GM23338 (cell line): ENCODE measurements at regions not wholly inside any gene's neighbourhood (a gene's known extent, or its start where the extent isn't known, plus 50 kb on each side); places are given as distances from the start of the nearest gene placed in this dataset.

Source experiments
- ATAC-seq: fragments of 200-7000 bp; cut with Tn5 transposase; 3 replicates; pipeline ENCODE4 v1.9.1; 2020
- DNase-seq: peaks from one replicate; pipeline ENCODE4 v3.0.0-alpha.2; 2015; ENCODE audit warnings: low spot score
- H2AFZ ChIP-seq: fragments of 200-600 bp; sonication (generic); 2 replicates; pipeline ENCODE4 v1.8.0; 2016; ENCODE audit warnings: antibody characterized with exemption, mild to moderate bottlenecking, moderate library complexity
- H3F3A ChIP-seq: fragments of 200-600 bp; sonication (generic); replicated peaks from 2 replicates; pipeline ENCODE4 v1.8.0; 2017; ENCODE audit warnings: antibody characterized with exemption, mixed run types, low read depth
- H3K27ac ChIP-seq: fragments of 200-600 bp; sonication (generic); 2 replicates; pipeline ENCODE4 v1.6.1; 2016; ENCODE audit warnings: low read depth
- H3K27me3 ChIP-seq: fragments of 200-600 bp; sonication (generic); 2 replicates; pipeline ENCODE4 v1.8.0; 2016; ENCODE audit warnings: mild to moderate bottlenecking, mixed run types, moderate library complexity; ENCODE audit not compliant: insufficient read depth
- H3K36me3 ChIP-seq: fragments of 200-600 bp; sonication (generic); 2 replicates; pipeline ENCODE4 v1.8.0; 2016; ENCODE audit warnings: mild to moderate bottlenecking; ENCODE audit not compliant: insufficient read depth
- H3K4me1 ChIP-seq: fragments of 200-600 bp; sonication (generic); 2 replicates; pipeline ENCODE4 v1.8.0; 2016; ENCODE audit warnings: mild to moderate bottlenecking, moderate library complexity; ENCODE audit not compliant: insufficient read depth
- H3K4me2 ChIP-seq: fragments of 200-600 bp; sonication (generic); 2 replicates; pipeline ENCODE4 v1.7.1; 2017; ENCODE audit warnings: mixed run types
- H3K4me3 ChIP-seq: fragments of 200-600 bp; sonication (generic); 2 replicates; pipeline ENCODE4 v1.6.1; 2016; ENCODE audit warnings: mixed run types
- H3K79me2 ChIP-seq: fragments of 200-600 bp; sonication (generic); replicated peaks from 2 replicates; pipeline ENCODE4 v1.8.0; 2017; ENCODE audit warnings: mild to moderate bottlenecking; ENCODE audit not compliant: insufficient read depth
- H3K9me2 ChIP-seq: fragments of 200-600 bp; sonication (generic); 2 replicates; pipeline ENCODE4 v1.8.0; 2017; ENCODE audit not compliant: insufficient read depth
- H4K20me1 ChIP-seq: fragments of 200-600 bp; sonication (generic); replicated peaks from 2 replicates; pipeline ENCODE4 v1.8.0; 2017; ENCODE audit warnings: mild to moderate bottlenecking; ENCODE audit not compliant: insufficient read depth
- H3K27ac Mint-ChIP-seq: 2 replicates; pipeline ENCODE4 v1.8.0; 2020; ENCODE audit warnings: inconsistent platforms, mild to moderate bottlenecking, moderate library complexity, mixed read lengths
- H3K27me3 Mint-ChIP-seq: 3 replicates; pipeline ENCODE4 v1.8.0; 2022; ENCODE audit warnings: low read depth, mild to moderate bottlenecking, moderate library complexity, mixed read lengths, inconsistent platforms; ENCODE audit not compliant: insufficient read depth, poor library complexity
- H3K36me3 Mint-ChIP-seq: 3 replicates; pipeline ENCODE4 v1.8.0; 2021; ENCODE audit warnings: low read depth, mild to moderate bottlenecking, inconsistent platforms, moderate library complexity, mixed read lengths
- H3K4me1 Mint-ChIP-seq: 3 replicates; pipeline ENCODE4 v1.8.0; 2020; ENCODE audit warnings: mild to moderate bottlenecking, inconsistent platforms, mixed read lengths
- H3K4me3 Mint-ChIP-seq: 3 replicates; pipeline ENCODE4 v1.8.0; 2021; ENCODE audit warnings: moderate library complexity, mild to moderate bottlenecking, inconsistent platforms, mixed read lengths
- H3K9me3 Mint-ChIP-seq: 3 replicates; pipeline ENCODE4 v1.8.0; 2020; ENCODE audit warnings: moderate library complexity, mild to moderate bottlenecking, inconsistent platforms, mixed read lengths
- CREB1 ChIP-seq: fragments of 250-450 bp; sonication (Bioruptor Pico); IDR thresholded peaks from 2 replicates; pipeline ENCODE4 v1.5.0; 2020; ENCODE audit warnings: low read depth, mild to moderate bottlenecking, moderate library complexity
- CTCF ChIP-seq, 2 experiments: fragments of 200-600 bp in 1 of 2; sonication (generic) in 1 of 2; conservative IDR thresholded peaks; 2 replicates each; pipeline versions ENCODE4 v1.5.1 to v1.6.1; 2016 to 2017; ENCODE audit warnings: antibody characterized with exemption in 2 of 2, low read depth in 2 of 2, mild to moderate bottlenecking in 2 of 2, moderate library complexity in 1 of 2
- ETS1 ChIP-seq: IDR thresholded peaks from 2 replicates; pipeline ENCODE4 v1.6.1; 2016; ENCODE audit warnings: antibody characterized with exemption
- EZH2 ChIP-seq: fragments of 200-600 bp; sonication (generic); IDR thresholded peaks from one replicate; pipeline ENCODE4 v1.8.0; 2017; ENCODE audit warnings: antibody characterized with exemption, mild to moderate bottlenecking, low read depth; ENCODE audit not compliant: unreplicated experiment
- EZH2phosphoT487 ChIP-seq: fragments of 200-600 bp; sonication (generic); IDR thresholded peaks from one replicate; pipeline ENCODE4 v1.8.1; 2018; ENCODE audit warnings: antibody characterized with exemption; ENCODE audit not compliant: unreplicated experiment
- JUNB ChIP-seq: IDR thresholded peaks from one replicate; pipeline ENCODE4 v1.6.1; 2016; ENCODE audit warnings: antibody characterized with exemption; ENCODE audit not compliant: unreplicated experiment
- NANOG ChIP-seq: IDR thresholded peaks from 2 replicates; pipeline ENCODE4 v1.6.1; 2016; ENCODE audit warnings: antibody characterized with exemption, borderline replicate concordance
- POLR2AphosphoS5 ChIP-seq: IDR thresholded peaks from 2 replicates; pipeline ENCODE4 v1.6.1; 2016; ENCODE audit warnings: antibody characterized with exemption, low read depth
- REST ChIP-seq: IDR thresholded peaks from one replicate; pipeline ENCODE4 v1.6.1; 2018; ENCODE audit warnings: antibody characterized with exemption; ENCODE audit not compliant: unreplicated experiment
- STAT1 ChIP-seq: IDR thresholded peaks from one replicate; pipeline ENCODE4 v1.6.1; 2016; ENCODE audit warnings: antibody characterized with exemption; ENCODE audit not compliant: unreplicated experiment
- ZNF114 ChIP-seq: fragments of 250-450 bp; sonication (Bioruptor Pico); IDR thresholded peaks from 2 replicates; pipeline ENCODE4 v1.5.0; 2020; ENCODE audit warnings: mild to moderate bottlenecking, moderate library complexity
- ZNF331 ChIP-seq: fragments of 250-450 bp; sonication (Bioruptor Pico); IDR thresholded peaks from 2 replicates; pipeline ENCODE4 v1.5.0; 2020; ENCODE audit warnings: low read depth, mild to moderate bottlenecking, moderate library complexity
- ZNF462 ChIP-seq: fragments of 250-450 bp; sonication (Bioruptor Pico); IDR thresholded peaks from 2 replicates; pipeline ENCODE4 v1.5.0; 2020; ENCODE audit warnings: mild to moderate bottlenecking, moderate library complexity

GRCh38 chr15:47340571-47340920 is 376.8 kb upstream of the SEMA6D start:
- no peak overlapping the region for H3K4me3 Mint-ChIP-seq
- Histone ChIP-seq H4K20me1 (no peaks in the 10 kb centered on the region), H3K36me3 (no peaks in the 10 kb centered on the region), H2AFZ (no peak overlapping the region), H3K27ac (no peak overlapping the region), H3K4me1 (no peaks in the 10 kb centered on the region), H3K79me2 (no peaks in the 10 kb centered on the region), H3K9me2 (0 out of 2 replicates have a peak, but pooled peaks cover 7% of the 10 kb centered on the region), H3K4me2 (no peak overlapping the region), H3F3A (no peaks in the 10 kb centered on the region), H3K27me3 (no peaks in the 10 kb centered on the region), H3K4me3 (no peak overlapping the region)
- H3K27ac Mint-ChIP-seq: no peak overlapping the region
- no peaks in the 10 kb centered on the region for H3K27me3 Mint-ChIP-seq
- H3K36me3 Mint-ChIP-seq: no peaks in the 10 kb centered on the region
- DNase-seq (no peak), ATAC-seq (no peak)
- TF ChIP-seq JUNB (no peak), POLR2AphosphoS5 (no peak), ZNF114 (CRISPR knock-in tag) (no peak), REST (no peak), CREB1 (no peak), ZNF331 (CRISPR knock-in tag) (no peak), EZH2phosphoT487 (no peak), ETS1 (no peak), NANOG (no peak), STAT1 (no peak), CTCF (conservative IDR thresholded peaks at IDR 0.05; ENCODE audit: low read depth in 2 of 2) (no peak), ZNF462 (CRISPR knock-in tag) (no peak), EZH2 (no peak)
- H3K9me3 Mint-ChIP-seq: peaks cover 2% of the 10 kb centered on the region; the same call in 1 of the 3 replicates
- no peaks in the 10 kb centered on the region for H3K4me1 Mint-ChIP-seq
